GM21717 (cell line): ENCODE measurements at regions not wholly inside any gene's neighbourhood (a gene's known extent, or its start where the extent isn't known, plus 50 kb on each side); places are given as distances from the start of the nearest gene placed in this dataset.

ENCODE experiments used
- ATAC-seq: cut with Tn5 transposase; IDR thresholded peaks from one replicate; pipeline ENCODE4 v1.9.1; 2021; ENCODE audit warnings: mild to moderate bottlenecking, moderate library complexity; ENCODE audit not compliant: unreplicated experiment

DNA sequence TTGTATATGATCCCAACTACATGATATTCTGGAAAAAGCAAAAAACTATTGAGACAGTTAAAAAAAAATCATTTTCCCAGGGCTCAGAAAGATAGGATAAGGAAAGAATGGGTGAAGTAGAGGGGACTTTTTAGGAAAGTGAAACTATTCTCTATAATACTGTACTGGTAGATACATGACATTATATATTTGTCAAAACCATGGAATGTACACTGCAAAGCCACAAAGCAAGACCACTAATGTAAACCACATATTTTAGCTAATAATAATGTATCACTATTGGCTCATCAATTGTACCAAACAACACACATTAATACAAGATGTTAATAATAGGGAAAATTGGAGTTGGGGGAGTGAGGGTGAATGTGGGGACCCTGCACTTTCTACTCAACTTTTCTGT lies 182.6 kb downstream of the EFNB2 start:
- no peak for ATAC-seq

DNA sequence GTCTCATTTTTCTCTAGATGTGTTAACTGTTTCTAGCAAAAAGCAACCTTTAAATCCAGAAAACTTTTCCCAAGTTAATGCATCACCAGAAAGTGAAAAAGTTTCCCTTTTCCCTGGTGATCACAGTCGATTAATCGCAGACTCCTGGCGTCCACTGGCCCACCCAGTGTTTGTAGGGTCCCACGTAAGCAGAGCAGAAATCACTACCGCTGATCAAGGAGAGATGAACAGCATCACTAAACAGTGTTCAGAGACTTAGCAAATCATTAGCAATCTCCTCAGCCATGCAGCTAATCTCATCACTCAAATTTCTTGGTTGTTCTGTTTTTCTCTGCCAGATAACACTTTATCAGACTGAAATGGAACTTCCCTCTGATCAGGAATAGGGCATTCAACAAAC lies 184.2 kb downstream of the EFNB2 start:
- ATAC-seq = no peak

DNA sequence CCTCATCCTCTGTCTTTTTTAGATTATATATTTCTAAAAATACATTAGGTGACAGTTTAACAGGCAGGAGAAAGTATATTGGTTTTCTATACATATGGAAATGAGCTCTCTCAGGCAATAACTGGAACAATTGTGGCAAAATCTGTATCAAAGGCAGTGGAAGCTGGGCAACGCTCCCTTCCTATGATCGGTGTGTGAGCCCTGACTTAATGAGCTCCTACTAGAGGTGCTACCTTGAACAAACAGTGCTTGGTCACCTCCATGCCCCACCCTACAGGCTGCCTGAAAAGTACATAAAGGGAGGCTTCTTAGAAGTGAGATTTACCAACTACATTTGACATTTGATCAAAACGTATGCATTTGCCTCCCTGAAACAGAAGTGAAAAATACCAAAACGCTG lies 185.3 kb downstream of the EFNB2 start:
- no peak for ATAC-seq

DNA sequence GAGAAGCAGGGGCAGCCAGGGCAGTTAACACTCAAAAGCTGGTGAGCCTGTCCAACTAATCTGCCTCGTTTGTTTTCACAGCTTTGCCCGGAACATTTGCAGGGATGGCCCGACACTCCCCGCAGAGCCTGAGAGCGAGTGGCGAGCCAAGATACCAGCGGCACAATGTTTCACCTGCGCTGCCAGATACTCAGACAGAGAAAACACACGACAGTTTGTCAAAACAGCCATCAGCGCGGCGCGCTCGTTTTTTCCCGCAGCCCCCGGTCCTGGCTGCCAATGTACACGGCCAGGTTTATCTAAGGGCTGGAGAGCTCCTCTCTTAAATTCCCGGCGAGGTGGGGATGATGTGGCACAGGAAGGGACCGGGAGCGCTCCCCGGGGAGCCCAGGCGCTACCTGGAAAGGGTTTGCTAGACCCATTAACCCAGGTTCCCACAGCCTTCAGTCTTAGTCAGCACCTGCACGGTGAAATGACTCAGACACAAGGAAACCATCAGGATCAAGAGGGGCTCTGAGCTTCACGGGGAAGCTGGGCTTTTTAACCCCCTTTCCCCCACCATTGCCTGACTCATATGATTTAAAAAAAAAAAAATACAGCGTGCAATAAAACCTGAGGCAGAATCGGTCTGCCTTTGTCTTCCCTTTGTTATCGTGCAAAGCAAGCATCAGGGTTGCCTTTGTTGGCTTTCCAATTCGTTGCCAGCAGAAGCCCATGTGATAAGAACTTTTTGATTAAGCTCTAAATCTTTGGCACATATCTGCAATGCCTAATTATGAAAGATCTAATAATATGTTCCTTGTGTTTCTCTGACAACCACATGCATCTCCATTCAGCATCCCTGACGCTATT lies 186.2 kb downstream of the EFNB2 start:
- ATAC-seq = no peak

DNA sequence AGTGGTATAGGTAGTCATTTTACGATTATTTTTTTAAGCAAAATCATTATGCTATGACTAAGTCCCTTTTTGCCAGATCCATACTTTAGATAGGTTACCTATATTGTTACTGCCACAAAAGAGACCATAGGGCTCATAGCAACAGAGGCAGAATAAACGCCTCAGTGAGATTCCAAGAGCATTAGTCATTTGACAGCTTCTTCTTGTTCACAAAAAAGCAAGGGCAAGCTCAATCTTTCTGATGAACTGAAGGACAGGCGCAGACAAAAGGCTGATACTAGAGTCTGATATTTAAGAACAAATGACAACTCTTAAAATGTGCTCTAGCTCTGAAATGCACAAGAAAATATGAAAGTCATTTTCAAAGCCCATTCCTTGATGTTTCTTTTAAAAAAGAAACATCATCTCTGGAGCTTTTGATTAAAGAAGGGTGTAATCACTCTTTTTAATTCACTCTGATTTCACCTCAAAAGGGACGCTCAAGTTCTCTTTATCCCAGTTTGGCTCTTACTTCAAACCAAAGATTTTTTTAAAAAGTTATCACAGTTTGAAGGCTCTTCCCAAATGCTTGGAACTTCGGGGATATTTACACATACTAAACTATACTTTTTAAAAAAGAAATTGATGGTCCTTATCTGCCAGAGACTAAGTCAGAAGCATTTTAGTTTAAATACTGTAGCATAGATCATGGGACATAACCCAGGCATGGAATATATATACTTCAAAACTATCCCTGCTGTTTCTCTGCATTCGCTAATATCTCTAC lies 187.2 kb downstream of the EFNB2 start:
- no peak for ATAC-seq

DNA sequence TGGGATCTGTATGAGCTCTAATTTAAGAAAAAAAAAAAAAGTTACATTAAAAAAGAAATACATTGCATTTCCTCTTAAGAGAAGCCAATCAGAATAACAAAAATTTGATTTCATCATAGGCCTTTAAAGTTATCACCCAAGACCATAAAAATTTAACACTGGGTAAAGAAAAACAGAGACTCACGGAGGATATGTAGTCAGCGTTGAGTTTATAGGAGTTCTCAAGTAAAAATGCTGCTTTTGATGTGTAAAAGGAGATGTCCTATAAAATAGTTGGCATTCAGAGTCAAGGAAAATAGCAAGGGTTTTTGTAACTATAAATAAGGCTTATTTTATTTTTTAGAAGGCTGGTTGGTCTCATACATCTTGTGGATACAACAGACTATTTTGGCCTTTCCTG lies 191.1 kb downstream of the EFNB2 start:
- ATAC-seq = no peak

DNA sequence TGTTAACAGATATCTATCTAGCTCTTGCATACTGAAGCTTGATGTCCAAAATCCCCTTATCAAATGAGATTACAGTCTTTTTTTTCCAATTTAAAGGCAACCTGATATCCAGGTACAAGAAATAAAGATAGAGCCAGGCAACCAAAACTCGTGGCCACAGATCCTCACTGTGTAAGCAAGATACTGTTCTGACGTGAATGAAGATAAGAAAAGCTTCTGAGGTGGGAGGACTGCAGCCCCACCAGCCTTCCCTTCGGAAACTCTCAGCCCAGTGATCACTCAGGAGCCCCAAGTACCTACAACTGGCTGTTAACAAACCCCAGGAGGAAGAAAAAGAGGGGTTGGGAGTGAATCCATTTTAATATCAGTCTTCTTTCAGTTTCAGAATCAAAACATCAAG lies 191.6 kb downstream of the EFNB2 start:
- ATAC-seq = no peak

DNA sequence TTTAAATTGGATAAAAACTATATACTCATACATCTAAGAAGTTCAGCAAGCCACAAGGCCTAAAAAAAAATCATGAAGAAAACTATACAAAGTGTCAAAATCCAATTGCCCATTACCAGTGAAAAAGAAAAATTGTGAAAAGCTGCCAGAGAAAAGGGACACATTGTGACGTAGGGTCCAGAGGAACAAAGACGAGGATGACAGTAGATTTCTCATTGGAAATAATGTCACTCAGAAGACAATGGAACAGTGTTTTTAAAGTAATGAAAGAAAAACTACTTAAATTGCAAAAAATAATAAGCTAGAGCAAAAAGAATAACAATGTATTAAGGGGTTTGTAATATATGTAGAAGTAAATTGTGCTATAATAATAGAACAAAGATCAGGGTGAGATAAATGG lies 195.2 kb downstream of the EFNB2 start:
- no peak for ATAC-seq

DNA sequence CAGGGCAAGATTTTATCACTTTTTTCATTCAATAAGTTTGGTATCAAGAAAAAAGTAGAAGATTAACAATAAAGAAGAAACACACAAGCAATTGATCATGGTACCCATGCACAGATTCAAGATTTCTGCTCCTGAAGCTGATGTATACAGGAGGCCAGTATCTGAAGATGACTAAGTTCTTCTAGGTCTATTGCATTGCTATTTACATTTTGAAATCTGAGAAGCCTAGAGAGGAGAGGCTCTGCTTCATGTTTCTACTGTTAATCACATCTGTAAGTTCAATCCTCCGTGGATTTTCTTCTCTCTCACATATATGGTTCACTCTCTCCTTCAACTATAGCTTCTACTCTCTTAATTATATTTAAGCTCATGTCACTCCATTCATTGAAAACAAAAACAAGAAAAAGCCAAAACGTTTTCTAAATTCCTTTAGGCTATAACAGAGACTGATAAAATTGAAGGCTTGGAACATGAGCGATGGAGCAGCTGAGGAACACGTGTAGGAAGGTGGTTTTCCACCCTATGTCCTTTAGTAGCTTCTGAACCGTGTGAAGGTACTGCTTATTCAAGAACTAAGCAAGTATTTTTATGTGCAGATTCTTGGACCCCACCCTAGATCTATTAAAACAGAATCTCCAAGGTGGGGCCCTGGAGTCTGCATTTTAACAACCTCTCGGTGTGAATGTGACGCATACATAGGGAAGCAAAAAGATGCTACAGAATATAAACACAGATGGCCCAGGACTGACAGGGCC lies 198.2 kb downstream of the EFNB2 start:
- ATAC-seq = no peak

DNA sequence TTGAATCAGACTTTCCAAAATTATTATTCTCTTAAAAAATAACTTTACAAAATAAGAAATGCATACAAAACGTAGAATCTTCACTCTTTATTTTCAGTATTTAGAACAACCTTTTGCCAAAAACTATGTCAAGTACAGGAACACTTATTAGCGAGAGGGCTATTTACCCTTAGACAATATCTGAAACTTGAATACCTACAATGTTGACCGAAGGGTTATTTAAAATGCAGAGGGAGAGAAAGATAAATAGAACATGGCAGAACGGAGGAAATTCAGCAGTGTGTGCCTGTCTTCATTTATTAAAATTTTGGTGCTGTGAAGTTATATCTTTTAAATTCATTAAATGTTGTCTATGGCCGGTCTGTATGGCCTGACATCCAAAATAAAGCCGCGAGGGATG lies 198.8 kb downstream of the EFNB2 start:
- no peak for ATAC-seq

DNA sequence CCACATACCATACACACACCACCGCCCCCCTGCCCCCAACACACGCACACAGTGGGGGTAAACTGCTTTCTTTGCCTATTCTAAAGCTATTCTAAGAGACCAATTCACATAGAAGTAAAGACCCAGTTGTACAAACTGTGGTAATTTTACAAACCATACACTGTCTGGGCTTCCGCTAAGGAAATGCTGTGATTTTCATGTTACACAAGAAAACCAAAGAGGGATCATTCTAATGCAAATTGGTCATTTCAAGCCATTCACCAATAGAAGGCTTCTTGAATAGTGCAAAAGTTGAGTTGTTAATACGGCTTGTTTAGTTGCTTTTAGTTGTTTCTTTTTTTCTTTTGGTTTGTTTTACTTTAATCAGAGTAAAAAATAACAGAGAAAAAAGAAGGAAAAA lies 202.8 kb downstream of the EFNB2 start:
- ATAC-seq = no peak

DNA sequence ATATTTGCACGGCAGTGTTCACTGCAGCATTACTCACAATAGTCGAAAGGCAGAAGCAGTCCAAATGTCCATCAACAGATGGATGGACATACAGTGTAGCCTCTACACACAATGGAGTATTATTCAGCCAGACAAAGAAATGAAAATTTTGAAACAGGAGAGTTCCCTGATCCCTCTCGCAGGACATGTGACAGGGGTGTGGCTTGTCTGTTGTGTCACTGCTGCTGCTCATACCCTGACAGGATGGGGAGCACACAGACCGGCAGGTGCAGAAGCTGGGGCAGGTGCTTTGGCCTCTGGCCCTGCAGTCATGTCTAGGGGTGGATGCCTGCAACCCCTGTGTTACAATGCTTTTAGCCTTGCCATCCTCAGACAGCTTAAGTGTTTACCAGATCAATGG lies 204.3 kb downstream of the EFNB2 start:
- no peak for ATAC-seq

DNA sequence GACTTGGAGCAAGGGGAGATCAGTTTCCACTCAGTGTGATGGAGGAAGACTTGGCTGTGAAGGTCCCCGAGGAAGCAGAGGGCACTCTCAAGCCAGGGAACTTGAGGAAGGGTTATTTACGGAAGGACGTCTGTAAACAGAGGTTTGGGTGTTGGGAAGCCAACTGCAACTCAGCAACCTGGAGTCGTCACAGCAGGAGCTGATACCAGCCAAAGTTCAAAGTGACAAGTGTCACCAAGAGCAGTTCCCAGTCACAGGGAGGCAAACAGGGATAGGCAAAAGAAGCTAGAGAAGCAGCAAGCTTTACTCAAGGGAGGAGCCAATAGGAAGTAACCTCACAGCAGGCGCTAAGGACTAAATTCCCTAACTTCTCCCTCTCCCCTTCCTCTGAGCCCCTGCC lies 205.5 kb downstream of the EFNB2 start:
- ATAC-seq = no peak

DNA sequence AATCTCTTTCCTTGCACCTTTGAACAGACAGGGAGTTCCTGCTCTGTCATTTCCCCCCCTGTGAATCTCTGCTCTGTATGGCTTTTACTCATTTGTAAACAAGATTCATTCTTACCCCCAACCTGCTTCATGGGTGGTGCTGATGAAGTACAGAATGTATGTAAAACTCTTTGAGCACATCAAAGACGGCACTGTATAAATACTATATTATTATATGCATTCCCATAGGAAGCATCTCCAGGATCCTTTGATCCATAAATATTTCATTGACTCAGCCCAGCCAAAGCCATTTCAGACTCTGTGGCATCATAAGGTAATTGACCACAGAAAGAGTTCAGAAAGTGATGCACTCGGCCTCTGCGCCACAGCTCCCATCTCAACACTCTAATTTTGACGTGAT lies 208.7 kb downstream of the EFNB2 start:
- ATAC-seq = no peak

DNA sequence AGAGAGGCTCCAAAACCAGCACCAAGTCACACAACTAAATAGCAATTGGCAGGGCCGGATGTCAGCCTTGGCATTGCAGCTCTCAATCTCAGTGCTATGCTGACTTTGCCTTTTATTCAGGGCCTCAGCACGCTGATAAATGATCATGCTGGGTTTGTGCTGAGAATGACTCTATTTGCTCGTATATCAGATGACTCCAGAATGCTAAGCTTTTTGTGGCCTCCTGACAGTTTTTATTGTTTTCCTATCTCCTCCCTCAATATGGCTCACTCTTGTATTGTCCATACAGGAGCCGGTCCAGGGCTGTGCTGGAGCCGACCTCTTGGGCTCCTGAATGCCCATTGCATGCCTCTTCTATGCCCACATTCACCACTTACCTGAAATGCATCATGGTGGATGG lies 211.0 kb downstream of the EFNB2 start:
- ATAC-seq = no peak

DNA sequence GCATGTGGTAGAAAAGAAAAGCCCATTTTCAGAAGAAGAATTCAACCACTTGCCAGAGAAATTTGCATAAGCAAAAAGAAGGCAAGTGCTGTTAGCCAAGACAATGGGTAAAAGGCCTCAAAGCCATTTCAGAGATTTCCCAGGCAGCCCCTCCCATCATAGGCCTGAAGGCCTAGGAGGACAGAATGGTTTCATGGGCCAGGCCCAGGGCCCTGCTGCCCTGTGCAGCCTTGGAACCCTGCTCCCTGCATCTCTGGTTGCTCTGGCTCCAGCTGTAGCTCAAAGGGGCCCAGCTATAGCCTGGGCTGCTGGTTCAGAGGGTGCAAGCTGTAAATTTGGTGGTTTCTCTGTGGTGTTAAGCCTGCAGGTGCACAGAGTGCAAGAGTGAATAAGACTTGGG lies 212.8 kb downstream of the EFNB2 start:
- ATAC-seq = no peak

DNA sequence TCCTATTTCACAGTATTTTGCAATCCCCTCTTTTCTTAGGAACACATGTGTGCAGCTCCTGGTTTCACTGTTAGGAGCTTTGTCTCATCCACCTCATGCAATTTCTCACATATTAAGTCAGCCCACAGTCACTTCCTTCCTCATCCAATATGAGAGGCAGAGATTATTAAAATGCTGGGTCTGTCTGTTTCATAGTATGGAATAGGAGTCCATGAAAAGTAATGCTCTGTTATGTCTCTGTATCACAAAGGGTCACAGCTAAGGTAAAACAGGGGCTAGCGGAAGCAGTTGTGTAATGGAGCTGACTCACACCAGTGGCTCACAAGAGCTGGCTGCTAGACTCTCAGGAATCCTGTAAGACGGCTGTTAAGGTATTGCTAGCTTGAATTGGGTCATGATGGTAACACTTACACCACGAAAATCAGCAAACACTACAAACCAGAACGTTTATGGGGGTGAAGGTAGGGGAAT lies 216.5 kb downstream of the EFNB2 start:
- no peak for ATAC-seq

DNA sequence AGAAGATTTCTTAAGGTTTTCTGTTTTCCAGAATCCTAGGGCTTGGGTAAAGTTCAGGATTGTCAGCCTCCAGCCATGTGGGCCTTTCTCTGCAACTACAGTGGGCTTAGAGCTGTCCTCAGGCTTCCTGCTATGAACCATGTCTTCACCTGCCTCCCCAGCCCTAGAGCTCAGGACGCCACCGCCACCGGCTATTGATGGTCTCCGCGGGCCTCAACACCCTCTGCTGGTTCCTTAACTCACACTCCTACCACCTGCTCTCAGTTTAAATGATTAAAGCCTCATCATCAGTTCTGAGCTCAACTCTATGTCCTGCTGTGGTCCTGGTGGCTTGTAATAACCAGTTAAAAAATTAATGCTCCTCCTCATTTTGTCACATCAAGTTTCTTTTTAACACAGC lies 221.0 kb downstream of the EFNB2 start:
- no peak for ATAC-seq

DNA sequence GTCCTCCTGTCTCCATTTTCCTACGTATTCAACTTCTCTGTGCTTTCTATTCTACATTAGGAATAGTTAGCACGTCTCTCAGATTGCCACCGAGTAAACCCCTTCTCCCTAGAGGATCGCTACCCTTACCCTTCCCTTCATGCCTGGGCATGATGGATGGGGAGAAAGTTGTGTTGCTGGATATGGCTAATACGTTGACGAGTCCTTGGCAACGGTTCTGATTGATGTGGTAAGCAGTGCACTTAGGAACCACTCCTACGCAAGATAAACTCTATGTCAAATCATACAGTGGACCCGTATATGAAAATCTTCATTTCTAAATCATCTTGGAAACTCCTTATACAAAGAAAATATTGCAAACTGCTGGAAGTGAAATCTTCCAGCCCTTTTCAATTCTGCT lies 224.5 kb downstream of the EFNB2 start:
- ATAC-seq = no peak

DNA sequence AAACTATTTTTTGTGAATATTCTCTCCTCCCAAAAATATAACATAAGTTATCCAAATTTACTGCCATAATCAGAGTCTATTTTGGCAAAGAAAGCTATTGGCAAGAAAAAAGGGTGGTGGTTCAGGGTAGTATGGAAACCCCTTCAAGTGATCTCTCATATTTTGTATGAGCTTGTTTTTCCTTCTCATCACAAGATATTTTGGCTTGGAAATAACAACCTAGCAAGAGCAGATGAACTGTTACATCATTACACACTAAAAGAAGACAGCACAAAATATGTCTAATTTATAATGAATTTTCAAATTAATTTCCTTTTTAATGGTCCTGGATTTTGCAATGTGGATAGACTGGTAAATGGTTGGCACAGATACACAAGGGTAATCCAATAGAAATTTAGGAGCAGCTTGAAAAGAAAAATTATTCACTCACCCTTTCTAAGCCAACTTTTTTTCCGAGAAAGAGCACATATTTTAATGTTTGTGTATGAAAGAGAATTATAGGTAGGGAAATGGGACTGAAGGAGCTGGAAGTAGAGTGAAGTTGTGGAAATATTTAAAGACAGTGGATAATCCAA lies 225.1 kb downstream of the EFNB2 start:
- no peak for ATAC-seq

DNA sequence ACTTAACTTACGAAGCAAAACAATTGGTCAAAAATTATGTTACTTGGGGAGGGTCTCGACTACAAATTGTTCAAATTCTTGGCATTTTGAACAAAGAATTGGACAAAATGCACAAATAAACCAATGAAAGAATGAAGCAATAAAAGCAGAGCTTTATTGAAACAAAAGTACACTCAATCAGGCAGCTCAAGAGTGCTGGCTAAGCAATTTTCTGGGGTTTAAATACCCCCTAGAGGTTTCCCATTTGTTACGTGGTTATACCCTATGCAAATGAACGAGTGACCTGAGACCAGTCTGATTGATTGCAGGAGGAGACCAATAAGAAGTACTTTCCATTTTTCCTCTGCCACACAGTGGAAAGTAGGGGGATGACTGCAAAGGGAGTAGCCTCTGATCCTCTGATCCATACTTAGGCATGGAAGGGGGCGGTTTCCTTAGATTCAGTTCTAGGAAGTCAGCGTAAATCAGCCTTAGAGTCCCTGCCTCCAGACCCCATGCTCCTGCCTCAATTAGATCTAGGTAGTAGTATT lies 228.6 kb downstream of the EFNB2 start:
- no peak for ATAC-seq
